Breast epithelium (tissue), 4 donors: ENCODE measurements at regions not wholly inside any gene's neighbourhood (a gene's known extent, or its start where the extent isn't known, plus 50 kb on each side); places are given as distances from the start of the nearest gene placed in this dataset.

Experiments used
- DNase-seq, 2 donors: peaks; one replicate each; pipeline ENCODE4 v3.0.0-alpha.2; 2019; ENCODE audit warnings: low spot score in 2 of 2
- H3K27ac ChIP-seq, 2 donors: fragments of 200-600 bp; sonication (generic) in 1 of 2; one replicate each; pipeline ENCODE4 v1.5.1; 2016 to 2019; ENCODE audit warnings: mild to moderate bottlenecking in 1 of 2
- H3K27me3 ChIP-seq, 2 donors: fragments of 200-600 bp; sonication (generic) in 1 of 2; one replicate each; pipeline versions ENCODE4 v1.5.1 to v1.6.0; 2017 to 2019; ENCODE audit warnings: control low read depth in 1 of 2, mild to moderate bottlenecking in 1 of 2
- H3K36me3 ChIP-seq: fragments of 200-600 bp; one replicate; pipeline ENCODE4 v1.5.1; 2019
- H3K4me1 ChIP-seq, 2 donors: fragments of 200-600 bp; sonication (generic); one replicate each; pipeline ENCODE4 v1.5.1; 2016 to 2019; ENCODE audit warnings: control low read depth in 1 of 2
- H3K4me3 ChIP-seq, 3 donors: fragments of 200-600 bp; sonication (generic); 1 replicate in 2 of 3; 2 replicates in 1 of 3; pipeline ENCODE4 v1.5.1; 2016 to 2019; ENCODE audit warnings: mild to moderate bottlenecking in 3 of 3, moderate library complexity in 2 of 3
- H3K9me3 ChIP-seq, 2 donors: fragments of 200-600 bp; sonication (generic) in 1 of 2; one replicate each; pipeline ENCODE4 v1.5.1; 2016 to 2019; ENCODE audit warnings: control low read depth in 1 of 2
- CTCF ChIP-seq, 3 donors: fragments of 450-650 bp; IDR thresholded peaks; one replicate each; pipeline ENCODE4 v1.5.1; 2016 to 2017; ENCODE audit warnings: antibody characterized with exemption in 3 of 3, mild to moderate bottlenecking in 3 of 3, moderate library complexity in 3 of 3
- POLR2A ChIP-seq: fragments of 450-650 bp; IDR thresholded peaks from one replicate; pipeline ENCODE4 v1.6.1; 2016; ENCODE audit warnings: antibody characterized with exemption, mild to moderate bottlenecking, moderate library complexity
- POLR2AphosphoS5 ChIP-seq, 3 donors: sonication (generic); formaldehyde crosslinking; IDR thresholded peaks; one replicate each; pipeline ENCODE4 v1.6.1; 2017; ENCODE audit warnings: antibody characterized with exemption in 3 of 3
- intact Hi-C: fragments of 100-400 bp; cut with DNase I; formaldehyde crosslinking; loops from one replicate; pipeline ENCODE4 v1.15.1; 2023; ENCODE audit warnings: low total_unique reads

- H3K36me3 ChIP-seq, result no peaks in the 10 kb centered on the region
- intact Hi-C loops, result no loop called here
- DNase-seq, result no peak
Measured at GRCh38 chr7:46414946-46415345, 493.9 kb upstream of the IGFBP3 start.

DNA sequence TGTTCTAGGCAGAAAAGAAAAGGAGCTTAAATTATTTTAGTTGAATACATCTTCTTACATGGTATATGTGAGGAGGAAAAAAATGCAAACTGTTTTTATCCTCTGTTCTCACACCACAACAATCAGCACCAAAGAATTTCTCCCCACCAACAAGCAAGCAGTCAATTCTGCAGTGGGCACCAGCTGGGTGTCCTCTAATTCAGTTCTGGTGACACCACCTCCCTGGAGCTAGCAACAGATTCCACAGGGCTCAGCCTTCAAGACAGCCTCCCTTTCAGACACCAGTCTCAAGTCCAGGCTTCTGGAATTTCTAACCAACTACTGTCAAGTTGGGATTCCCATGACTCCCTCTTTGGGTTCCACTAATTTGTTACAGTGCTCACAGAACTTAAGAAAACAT is 490.2 kb upstream of the IGFBP3 start:
- no peaks in the 10 kb centered on the region for H3K9me3 ChIP-seq
- no peak overlapping the region for H3K4me3 ChIP-seq
- no peak overlapping the region for H3K27ac ChIP-seq
- intact Hi-C loops, result no loop called here
- H3K4me1 ChIP-seq, result no peaks in the 10 kb centered on the region
- DNase-seq, result no peak
- no peaks in the 10 kb centered on the region for H3K27me3 ChIP-seq
- TF ChIP-seq POLR2AphosphoS5 (IDR thresholded peaks at IDR 0.05) (no peak), CTCF (IDR thresholded peaks at IDR 0.05) (no peak), POLR2A (no peak)
- H3K36me3 ChIP-seq, result no peaks in the 10 kb centered on the region

More at GRCh38 chr7:46414946-46415345, 493.9 kb upstream of the IGFBP3 start:
- Histone ChIP-seq H3K9me3 (no peaks in the 10 kb centered on the region), H3K4me1 (no peaks in the 10 kb centered on the region), H3K27ac (no peak overlapping the region), H3K27me3 (no peaks in the 10 kb centered on the region), H3K4me3 (no peak overlapping the region)
- TF ChIP-seq POLR2A (no peak), CTCF (IDR thresholded peaks at IDR 0.05) (no peak), POLR2AphosphoS5 (IDR thresholded peaks at IDR 0.05) (no peak)

DNA sequence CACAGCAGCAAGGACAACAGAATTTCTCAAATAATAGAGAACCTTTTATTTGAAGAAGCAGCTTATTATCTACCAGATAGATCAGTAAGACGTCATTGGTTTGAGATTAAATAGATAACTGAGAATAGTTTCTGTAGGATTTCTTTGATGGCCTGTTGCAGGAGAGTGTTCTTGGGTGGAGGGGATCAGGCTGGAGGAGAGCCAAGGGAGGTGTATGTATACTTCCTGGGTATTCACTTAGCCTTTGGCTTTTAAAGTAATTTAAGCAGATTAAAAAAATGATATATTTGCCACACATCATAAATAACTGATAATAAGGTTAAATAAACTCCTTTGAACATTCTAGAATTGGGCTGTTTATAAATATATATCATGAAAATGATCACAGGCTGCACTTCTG is 486.1 kb upstream of the IGFBP3 start:
- TF ChIP-seq POLR2A (no peak), POLR2AphosphoS5 (IDR thresholded peaks at IDR 0.05) (no peak), CTCF (IDR thresholded peaks at IDR 0.05) (no peak)
- Histone ChIP-seq H3K27ac (no peak overlapping the region), H3K4me1 (no peaks in the 10 kb centered on the region), H3K36me3 (no peaks in the 10 kb centered on the region), H3K27me3 (no peaks in the 10 kb centered on the region), H3K9me3 (no peaks in the 10 kb centered on the region), H3K4me3 (no peak overlapping the region)
- no peak for DNase-seq
- intact Hi-C loops, result no loop called here

DNA sequence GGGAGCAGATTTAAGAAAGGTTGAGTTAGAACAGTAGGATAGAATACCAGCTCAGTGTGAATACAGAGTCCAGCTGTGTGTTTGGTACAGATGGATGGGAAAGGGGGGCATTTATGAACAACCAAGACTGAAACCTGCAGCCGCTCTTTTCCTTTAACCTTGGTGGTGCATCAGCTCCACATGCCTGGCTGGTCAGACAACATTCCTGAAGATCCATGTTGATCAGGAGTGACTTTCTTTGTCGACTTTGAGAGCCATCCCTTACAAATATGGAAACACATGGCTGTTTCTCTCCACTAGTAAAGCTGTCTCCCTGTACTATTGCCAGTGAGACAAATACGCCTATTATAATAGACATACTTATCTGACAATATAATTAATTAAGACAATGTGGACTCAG is 476.5 kb upstream of the IGFBP3 start:
- no peak for TF ChIP-seq POLR2AphosphoS5 (IDR thresholded peaks at IDR 0.05)
- TF ChIP-seq CTCF (IDR thresholded peaks at IDR 0.05), result no peak
- TF ChIP-seq POLR2A, result no peak
- peaks cover 0 to 12% of the 10 kb centered on the region in 2 donors for H3K9me3 ChIP-seq
- intact Hi-C loops, result no loop called here
- H3K36me3 ChIP-seq, result no peaks in the 10 kb centered on the region
- H3K4me3 ChIP-seq, result no peak overlapping the region
- H3K27ac ChIP-seq, result no peak overlapping the region
- no peaks in the 10 kb centered on the region for H3K4me1 ChIP-seq
- DNase-seq, result no peak
- no peaks in the 10 kb centered on the region for H3K27me3 ChIP-seq

- Histone ChIP-seq H3K9me3 (peaks cover 0 to 6% of the 10 kb centered on the region in 2 donors), H3K4me1 (no peaks in the 10 kb centered on the region), H3K36me3 (no peaks in the 10 kb centered on the region), H3K27ac (no peak overlapping the region), H3K4me3 (no peak overlapping the region), H3K27me3 (no peaks in the 10 kb centered on the region)
- intact Hi-C loops, result no loop called here
- TF ChIP-seq POLR2A, result no peak
- TF ChIP-seq POLR2AphosphoS5 (IDR thresholded peaks at IDR 0.05), result no peak
- no peak for TF ChIP-seq CTCF (IDR thresholded peaks at IDR 0.05)
- DNase-seq, result no peak
Measured at GRCh38 chr7:46396481-46396880, 475.4 kb upstream of the IGFBP3 start.
